Nephron progenitor cell (in vitro differentiated cells): ENCODE measurements at regions not wholly inside any gene's neighbourhood (a gene's known extent, or its start where the extent isn't known, plus 50 kb on each side); places are given as distances from the start of the nearest gene placed in this dataset.

Experiments
- DNase-seq: peaks from one replicate; pipeline ENCODE4 v3.0.0; 2021
- H3K27ac Mint-ChIP-seq: 2 replicates; pipeline ENCODE4 v1.8.0; 2021; ENCODE audit warnings: mild to moderate bottlenecking, moderate library complexity, mixed read lengths
- H3K27me3 Mint-ChIP-seq: 2 replicates; pipeline ENCODE4 v1.8.0; 2021; ENCODE audit warnings: mild to moderate bottlenecking, low read depth, mixed read lengths; ENCODE audit not compliant: poor library complexity
- H3K36me3 Mint-ChIP-seq: 2 replicates; pipeline ENCODE4 v1.8.0; 2021; ENCODE audit warnings: low read depth, mixed read lengths
- H3K4me1 Mint-ChIP-seq: 2 replicates; pipeline ENCODE4 v1.8.0; 2021; ENCODE audit warnings: mixed read lengths
- H3K4me3 Mint-ChIP-seq: 2 replicates; pipeline ENCODE4 v1.8.0; 2021; ENCODE audit warnings: mild to moderate bottlenecking, moderate library complexity, mixed read lengths
- H3K9me3 Mint-ChIP-seq: 2 replicates; pipeline ENCODE4 v1.8.0; 2021; ENCODE audit warnings: mild to moderate bottlenecking, moderate library complexity, mixed read lengths
- TF ChIP-seq, protein P1 (sequence below): fragments of 200-600 bp; sonication (generic); IDR thresholded peaks from 2 replicates; pipeline ENCODE4 v1.5.0; 2021; ENCODE audit warnings: antibody characterized with exemption

GRCh38 chr1:30376054-30376697 lies 347.2 kb downstream of the MATN1 start:
- Mint-ChIP-seq H3K4me1 (peaks cover 52% of the 10 kb centered on the region), H3K9me3 (no peaks in the 10 kb centered on the region), H3K27ac (no peak overlapping the region), H3K4me3 (no peak overlapping the region), H3K27me3 (peaks cover 8% of the 10 kb centered on the region), H3K36me3 (no peaks in the 10 kb centered on the region)
- no peak for DNase-seq
- TF ChIP-seq, protein P1, sequence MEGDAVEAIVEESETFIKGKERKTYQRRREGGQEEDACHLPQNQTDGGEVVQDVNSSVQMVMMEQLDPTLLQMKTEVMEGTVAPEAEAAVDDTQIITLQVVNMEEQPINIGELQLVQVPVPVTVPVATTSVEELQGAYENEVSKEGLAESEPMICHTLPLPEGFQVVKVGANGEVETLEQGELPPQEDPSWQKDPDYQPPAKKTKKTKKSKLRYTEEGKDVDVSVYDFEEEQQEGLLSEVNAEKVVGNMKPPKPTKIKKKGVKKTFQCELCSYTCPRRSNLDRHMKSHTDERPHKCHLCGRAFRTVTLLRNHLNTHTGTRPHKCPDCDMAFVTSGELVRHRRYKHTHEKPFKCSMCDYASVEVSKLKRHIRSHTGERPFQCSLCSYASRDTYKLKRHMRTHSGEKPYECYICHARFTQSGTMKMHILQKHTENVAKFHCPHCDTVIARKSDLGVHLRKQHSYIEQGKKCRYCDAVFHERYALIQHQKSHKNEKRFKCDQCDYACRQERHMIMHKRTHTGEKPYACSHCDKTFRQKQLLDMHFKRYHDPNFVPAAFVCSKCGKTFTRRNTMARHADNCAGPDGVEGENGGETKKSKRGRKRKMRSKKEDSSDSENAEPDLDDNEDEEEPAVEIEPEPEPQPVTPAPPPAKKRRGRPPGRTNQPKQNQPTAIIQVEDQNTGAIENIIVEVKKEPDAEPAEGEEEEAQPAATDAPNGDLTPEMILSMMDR: no peak

DNA sequence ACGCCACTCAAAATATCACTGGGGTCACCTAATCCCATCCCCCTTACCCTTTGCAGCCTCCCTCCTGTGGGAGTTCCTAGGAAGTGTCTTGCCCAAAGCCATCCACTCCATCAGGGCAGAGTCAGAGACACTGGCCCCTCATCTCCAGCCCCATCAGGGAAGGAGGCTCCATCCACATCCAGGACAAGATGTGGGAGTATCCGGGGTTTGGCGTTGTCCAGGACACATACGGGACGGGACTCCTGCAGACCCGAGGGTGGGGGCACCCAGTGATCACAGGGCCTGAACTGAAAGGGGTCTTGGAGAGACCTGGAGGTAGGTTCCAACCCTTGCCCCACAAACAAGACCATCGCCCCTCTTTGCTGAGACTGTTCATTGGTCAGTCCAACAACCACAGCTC lies 348.2 kb downstream of the MATN1 start:
- H3K9me3 Mint-ChIP-seq: no peaks in the 10 kb centered on the region
- H3K36me3 Mint-ChIP-seq: no peaks in the 10 kb centered on the region
- no peak for DNase-seq
- H3K27ac Mint-ChIP-seq: no peak overlapping the region
- no peak overlapping the region for H3K4me3 Mint-ChIP-seq
- H3K27me3 Mint-ChIP-seq: peaks cover 7% of the 10 kb centered on the region
- H3K4me1 Mint-ChIP-seq: peaks cover 46% of the 10 kb centered on the region
- TF ChIP-seq, protein P1: no peak

GRCh38 chr1:30374400-30375070 lies 348.9 kb downstream of the MATN1 start:
- TF ChIP-seq, protein P1: no peak
- Mint-ChIP-seq H3K27me3 (peaks cover 6% of the 10 kb centered on the region), H3K36me3 (no peaks in the 10 kb centered on the region), H3K4me1 (peaks cover 40% of the 10 kb centered on the region), H3K4me3 (no peak overlapping the region), H3K27ac (no peak overlapping the region), H3K9me3 (no peaks in the 10 kb centered on the region)
- no peak for DNase-seq

DNA sequence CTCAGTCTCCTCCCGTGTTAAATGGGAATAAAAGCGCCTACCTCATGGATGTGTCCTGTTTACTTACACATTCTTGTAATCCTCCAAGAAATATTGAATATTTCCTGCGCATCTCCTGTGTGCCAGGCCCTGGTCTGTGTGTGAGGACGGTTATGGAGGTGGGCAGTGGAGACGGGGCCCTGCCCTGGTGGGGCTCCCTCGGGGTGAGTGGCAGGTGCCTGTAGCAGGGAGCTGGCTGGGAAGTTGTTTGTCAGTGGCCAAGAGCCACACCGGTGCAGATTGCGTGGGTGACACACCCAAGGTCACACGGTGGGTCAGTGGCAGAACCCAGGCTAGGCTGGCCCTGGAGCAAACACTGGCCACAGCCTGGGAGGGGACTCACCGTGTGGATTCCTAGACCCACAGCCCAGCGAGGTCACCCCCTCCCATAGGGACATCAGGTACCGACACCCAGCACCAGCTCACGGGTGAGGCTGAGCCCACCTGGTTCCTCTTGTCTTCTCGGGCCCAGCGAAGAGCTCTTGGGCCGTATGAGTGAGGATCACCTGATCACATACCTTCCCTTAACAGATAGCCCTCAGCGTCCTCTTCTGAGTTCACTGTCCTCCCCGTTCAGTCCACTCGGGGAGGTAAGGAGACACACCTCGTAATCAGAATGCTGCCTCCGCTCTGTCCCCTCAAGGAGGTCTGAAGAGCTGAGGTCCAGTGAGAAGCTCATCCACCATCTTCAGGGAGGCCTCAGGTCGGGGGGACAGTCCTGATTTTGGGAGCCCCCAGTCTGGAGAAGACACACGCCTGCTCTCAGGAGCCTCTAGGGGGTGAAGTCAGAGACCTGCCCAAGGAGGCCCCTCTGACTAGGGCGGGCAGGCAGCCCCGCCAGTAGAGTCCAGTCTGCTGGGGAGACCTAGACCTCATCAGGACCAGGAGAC lies 349.6 kb downstream of the MATN1 start:
- Mint-ChIP-seq H3K27me3 (peaks cover 3% of the 10 kb centered on the region), H3K4me3 (no peak overlapping the region), H3K9me3 (no peaks in the 10 kb centered on the region), H3K36me3 (no peaks in the 10 kb centered on the region), H3K4me1 (peaks cover 33% of the 10 kb centered on the region), H3K27ac (no peak overlapping the region)
- TF ChIP-seq, protein P1: no peak
- DNase-seq: no peak

- peaks cover 3% of the 10 kb centered on the region for H3K27me3 Mint-ChIP-seq
- no peaks in the 10 kb centered on the region for H3K9me3 Mint-ChIP-seq
- H3K4me3 Mint-ChIP-seq: no peak overlapping the region
- peaks cover 30% of the 10 kb centered on the region for H3K4me1 Mint-ChIP-seq
- TF ChIP-seq, protein P1: no peak
- H3K36me3 Mint-ChIP-seq: no peaks in the 10 kb centered on the region
- peak; percentile 27 for DNase-seq
- no peak overlapping the region for H3K27ac Mint-ChIP-seq
Observed at GRCh38 chr1:30372792-30373433, 350.5 kb downstream of the MATN1 start.
